ENCODE measurements at regions not wholly inside any gene's neighbourhood (a gene's known extent, or its start where the extent isn't known, plus 50 kb on each side); places are given as distances from the start of the nearest gene placed in this dataset.

- Histone ChIP-seq H3K79me2 (ENCODE audit: insufficient read depth, low read length) (no peaks in the 10 kb centered on the region), H3K9ac (ENCODE audit: insufficient read depth, low read depth, low read length) (no peak overlapping the region), H3K4me3 (replicated peaks in 1 of 3; ENCODE audit: insufficient read depth in 1 of 3, low read depth in 2 of 3, low read length in 3 of 3) (no peak overlapping the region), H3K4me1 (ENCODE audit: insufficient read depth, low read length) (no peaks in the 10 kb centered on the region), H3K4me2 (ENCODE audit: low read depth, low read length) (no peak overlapping the region), H3K36me3 (replicated peaks in 1 of 2; ENCODE audit: control insufficient read depth in 1 of 2, insufficient read depth in 2 of 2, low read length in 2 of 2) (no peaks in the 10 kb centered on the region), H3K9me3 (ENCODE audit: low read length) (no peaks in the 10 kb centered on the region), H3K27ac (ENCODE audit: extremely low read length, insufficient read depth, low read length) (no peak overlapping the region), H4K20me1 (ENCODE audit: insufficient read depth, low read length) (no peaks in the 10 kb centered on the region), H2AFZ (ENCODE audit: low read length) (no peak overlapping the region), H3K27me3 (ENCODE audit: control insufficient read depth in 1 of 2, insufficient read depth in 2 of 2, low read length in 2 of 2) (peaks cover 0 to 30% of the 10 kb centered on the region in 2 experiments; a peak in 2 of 5 replicates)
- no peak for FAIRE-seq
- BruUV-seq (replicated peaks), result no TSS peak
- no peak for TF ChIP-seq ZNF619 (CRISPR knock-in tag; IDR thresholded peaks at IDR 0.05)
- no peak for TF ChIP-seq JUN (CRISPR knock-in tag; IDR thresholded peaks at IDR 0.05)
- TF ChIP-seq ZNF713 (CRISPR knock-in tag; IDR thresholded peaks at IDR 0.05), result no peak
- no peak for TF ChIP-seq ZNF615 (CRISPR knock-in tag; IDR thresholded peaks at IDR 0.05; ENCODE audit: borderline replicate concordance)
- TF ChIP-seq ZSCAN22 (CRISPR knock-in tag; IDR thresholded peaks at IDR 0.05), result no peak
- no peak for TF ChIP-seq IKZF5 (CRISPR knock-in tag; IDR thresholded peaks at IDR 0.05)
- TF ChIP-seq ZNF772 (CRISPR knock-in tag; IDR thresholded peaks at IDR 0.05), result no peak
- TF ChIP-seq ZSCAN31 (CRISPR knock-in tag; IDR thresholded peaks at IDR 0.05; ENCODE audit: low read depth), result no peak
- no peak for TF ChIP-seq ZNF607 (CRISPR knock-in tag; IDR thresholded peaks at IDR 0.05; ENCODE audit: borderline replicate concordance)
- TF ChIP-seq ADNP (CRISPR knock-in tag; IDR thresholded peaks at IDR 0.05), result no peak
- TF ChIP-seq CENPX (CRISPR knock-in tag; IDR thresholded peaks at IDR 0.05), result no peak
- no peak for TF ChIP-seq ZNF44 (CRISPR knock-in tag; IDR thresholded peaks at IDR 0.05)
- TF ChIP-seq MAX (IDR thresholded peaks at IDR 0.05), result no peak
- in situ Hi-C loops (cut with HindIII; ENCODE audit: extremely low pct_ligation_motif_present, low pct_unique_long_range_greater_than_20kb) (no loop called here), intact Hi-C loops (cut with micrococcal nuclease; ENCODE audit: unreplicated experiment) (no loop called here)
- 29% methylated on average over 15 of the region's 18 CpGs for WGBS (ENCODE audit: low lambda C conversion rate)
- POLR2A ChIA-PET, result no interaction called here
- DNase-seq (ENCODE audit: low spot score), result no peak
- ATAC-seq, result no peak
- CTCF ChIA-PET (ENCODE audit: low intra/inter-chr PET ratio, low total read pairs), result no interaction called here
Observed at GRCh38 chr6:165930668-165931214, 236.9 kb downstream of the TBXT start.
